K562 (cell line): ENCODE measurements at regions not wholly inside any gene's neighbourhood (a gene's known extent, or its start where the extent isn't known, plus 50 kb on each side); places are given as distances from the start of the nearest gene placed in this dataset.

ENCODE experiments used
- ATAC-seq: fragments of 200-7000 bp; cut with Tn5 transposase; 3 replicates; pipeline ENCODE4 v1.9.1; 2020; ENCODE audit warnings: moderate library complexity
- BruUV-seq: library from RNA; stranded (reverse); fragments of 400-500 nt; replicated peaks from 2 replicates; lab custom pipeline; 2021; lab: Mats Ljungman, UMichigan
- CTCF ChIA-PET: fragments of 300-600 bp; formaldehyde crosslinking; extraction: SDS; loops from one replicate; lab custom pipeline; 2021; ENCODE audit warnings: low intra/inter-chr PET ratio; lab: Yijun Ruan, JAX
- POLR2A ChIA-PET: fragments of 300-600, 350-650 bp; sonication (Branson Sonifier 250); formaldehyde crosslinking; extraction: SDS; loops from one replicate; lab custom pipeline; 2021; ENCODE audit warnings: antibody characterized with exemption, inconsistent platforms; lab: Yijun Ruan, JAX
- DNase-seq, 4 experiments: peaks; one replicate each; pipeline versions ENCODE4 v3.0.0 to v3.0.0-alpha.2; 2011 to 2018; ENCODE audit warnings: low spot score in 3 of 4, mixed read lengths in 3 of 4; ENCODE audit errors: extremely low read depth in 1 of 4
- FAIRE-seq: peaks from 2 replicates; lab custom pipeline; 2011; peaks lifted over from hg19 to GRCh38; lab: Jason Lieb, UNC
- H2AFZ ChIP-seq: 2 replicates; pipeline ENCODE4 v1.6.0; 2011; ENCODE audit warnings: low read depth, low read length, control low read depth, inconsistent platforms
- H3K27ac ChIP-seq: fragments of 200-600 bp; 3 replicates; pipeline ENCODE4 v1.8.0; 2011; ENCODE audit warnings: low read depth, mild to moderate bottlenecking, control low read depth, inconsistent platforms, low read length, moderate library complexity, mixed read lengths; ENCODE audit errors: extremely low read depth
- H3K27me3 ChIP-seq, 2 experiments: fragments of 300-600 bp in 1 of 2; 2 replicates in 1 of 2; 3 replicates in 1 of 2; pipeline versions ENCODE4 v1.6.0 to v1.8.0; 2011; ENCODE audit warnings: inconsistent platforms in 2 of 2, low read length in 2 of 2, mild to moderate bottlenecking in 1 of 2, mixed read lengths in 1 of 2, moderate library complexity in 1 of 2; ENCODE audit not compliant: control insufficient read depth in 2 of 2, insufficient read depth in 2 of 2
- H3K36me3 ChIP-seq: fragments of 300-600 bp; 3 replicates; pipeline ENCODE4 v1.8.0; 2011; ENCODE audit warnings: mild to moderate bottlenecking, low read length, inconsistent platforms; ENCODE audit not compliant: control insufficient read depth, insufficient read depth
- H3K4me1 ChIP-seq, 2 experiments: fragments of 200-600 bp in 1 of 2; replicated peaks in 1 of 2; 2 replicates in 1 of 2; 3 replicates in 1 of 2; pipeline versions ENCODE4 v1.5.1 to v1.8.0; 2011; ENCODE audit warnings: inconsistent platforms in 2 of 2, low read length in 2 of 2, mild to moderate bottlenecking in 1 of 2, mixed read lengths in 1 of 2, moderate library complexity in 1 of 2; ENCODE audit not compliant: control insufficient read depth in 2 of 2, insufficient read depth in 2 of 2
- H3K4me2 ChIP-seq: 2 replicates; pipeline ENCODE4 v1.6.1; 2011; ENCODE audit warnings: low read length, control low read depth, inconsistent platforms, mixed read lengths; ENCODE audit not compliant: insufficient read depth
- H3K4me3 ChIP-seq: fragments of 200-600 bp; sonication (generic), shearing (Covaris generic); 2 replicates; pipeline ENCODE4 v1.5.1; 2016; ENCODE audit warnings: control low read depth, inconsistent platforms
- H3K79me2 ChIP-seq: fragments of 200-600 bp; 3 replicates; pipeline ENCODE4 v1.8.0; 2011; ENCODE audit warnings: low read length, inconsistent platforms; ENCODE audit not compliant: control insufficient read depth, insufficient read depth
- H3K9ac ChIP-seq, 2 experiments: 2 replicates each; pipeline versions ENCODE4 v1.6.0 to v1.6.1; 2011; ENCODE audit warnings: low read depth in 2 of 2, low read length in 2 of 2, control low read depth in 1 of 2, inconsistent platforms in 1 of 2, mild to moderate bottlenecking in 1 of 2, mixed read lengths in 1 of 2; ENCODE audit not compliant: insufficient read depth in 1 of 2
- H3K9me1 ChIP-seq: one replicate; pipeline ENCODE4 v1.6.0; 2011; ENCODE audit warnings: inconsistent platforms, mild to moderate bottlenecking, low read length, moderate library complexity; ENCODE audit not compliant: control insufficient read depth, insufficient read depth
- H3K9me3 ChIP-seq: replicated peaks from 2 replicates; pipeline ENCODE4 v1.5.1; 2011; ENCODE audit warnings: low read depth, low read length, inconsistent platforms; ENCODE audit not compliant: control insufficient read depth, insufficient read depth
- H4K20me1 ChIP-seq: replicated peaks from 2 replicates; pipeline ENCODE4 v1.6.1; 2011; ENCODE audit warnings: low read length, inconsistent platforms, mixed read lengths; ENCODE audit not compliant: control insufficient read depth, insufficient read depth
- DDX20 ChIP-seq: fragments of 450-650 bp; IDR thresholded peaks from 2 replicates; pipeline ENCODE4 v1.6.1; 2016; ENCODE audit warnings: missing genetic modification characterization, low read depth, mild to moderate bottlenecking, missing compliant biosample characterization, moderate library complexity
- HDAC1 ChIP-seq, 2 experiments: fragments of 450-650 bp; IDR thresholded peaks; 2 replicates each; pipeline ENCODE4 v1.6.1; 2016 to 2017; ENCODE audit warnings: inconsistent platforms in 1 of 2, mild to moderate bottlenecking in 1 of 2, moderate library complexity in 1 of 2
- RBM39 ChIP-seq: fragments of 200-400 bp; formaldehyde crosslinking; optimal IDR thresholded peaks from 2 replicates; pipeline ENCODE3; 2018; ENCODE audit warnings: low read depth, low read length
- SMARCA5 ChIP-seq: fragments of 450-650 bp; IDR thresholded peaks from 2 replicates; pipeline ENCODE4 v1.6.1; 2016
- ZEB2 ChIP-seq: fragments of 450-650 bp; IDR thresholded peaks from 2 replicates; pipeline ENCODE4 v1.6.1; 2016
- ZNF134 ChIP-seq: fragments of 250-450 bp; sonication (Bioruptor Pico); conservative IDR thresholded peaks from 2 replicates; pipeline ENCODE4 v1.4.0; 2020
- ZNF57 ChIP-seq: fragments of 450-650 bp; formaldehyde crosslinking; IDR thresholded peaks from 2 replicates; pipeline ENCODE4 v1.4.0; 2020; ENCODE audit warnings: mild to moderate bottlenecking, moderate library complexity
- WGBS: fragments of 100-300 bp; shearing (Covaris generic); methylation state at CpG from one replicate; pipeline ENCODE4 v1.1.6; 2016; ENCODE audit warnings: low coverage, mixed read lengths; ENCODE audit not compliant: insufficient coverage; ENCODE audit errors: missing lambda C conversion rate; 5-methylcytosine and 5-hydroxymethylcytosine counted together
- in situ Hi-C: fragments of 300-500 bp; cut with MboI; formaldehyde crosslinking; loops from 4 replicates; pipeline ENCODE4 v1.15.0; 2018; ENCODE audit warnings: inconsistent platforms, mixed read lengths
- intact Hi-C: fragments of 100-400 bp; cut with micrococcal nuclease; formaldehyde crosslinking; loops from 2 replicates; pipeline ENCODE4 v1.14.2; 2022
- TF ChIP-seq, protein P1 (sequence below): fragments of 250-450 bp; sonication (Bioruptor Pico); IDR thresholded peaks from 2 replicates; pipeline ENCODE4 v1.8.0; 2021; ENCODE audit warnings: borderline replicate concordance, mild to moderate bottlenecking, moderate library complexity; ENCODE audit not compliant: poor library complexity, severe bottlenecking
- TF ChIP-seq, protein P2 (sequence below): fragments of 450-650 bp; IDR thresholded peaks from 2 replicates; pipeline ENCODE4 v1.6.1; 2016
- TF ChIP-seq, protein P3 (sequence below): IDR thresholded peaks from 2 replicates; pipeline ENCODE4 v1.6.1; 2011; ENCODE audit not compliant: insufficient read length; ENCODE audit errors: extremely low read depth

DNA sequence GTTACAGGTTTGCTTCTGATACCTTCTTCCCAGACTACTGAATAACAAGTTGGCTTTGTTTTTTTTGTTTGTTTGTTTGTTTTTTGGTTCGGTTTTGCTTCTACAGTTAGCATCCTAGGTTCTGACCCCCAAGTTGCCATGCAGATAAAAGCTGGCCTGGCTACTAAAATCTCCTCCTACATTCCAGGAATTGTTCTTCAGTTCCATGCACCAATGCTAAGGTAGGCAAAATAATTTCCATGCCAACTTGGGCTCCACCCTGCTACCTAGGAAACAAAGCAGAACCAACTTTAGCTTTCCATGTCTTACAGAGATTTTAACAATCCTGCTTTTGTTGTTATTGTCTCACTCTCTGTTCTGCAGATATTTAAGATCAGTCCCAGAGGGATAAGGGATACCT lies 495.5 kb upstream of the SOX9 start (continued):
- no peak for TF ChIP-seq ZNF134 (CRISPR knock-in tag)

DNA sequence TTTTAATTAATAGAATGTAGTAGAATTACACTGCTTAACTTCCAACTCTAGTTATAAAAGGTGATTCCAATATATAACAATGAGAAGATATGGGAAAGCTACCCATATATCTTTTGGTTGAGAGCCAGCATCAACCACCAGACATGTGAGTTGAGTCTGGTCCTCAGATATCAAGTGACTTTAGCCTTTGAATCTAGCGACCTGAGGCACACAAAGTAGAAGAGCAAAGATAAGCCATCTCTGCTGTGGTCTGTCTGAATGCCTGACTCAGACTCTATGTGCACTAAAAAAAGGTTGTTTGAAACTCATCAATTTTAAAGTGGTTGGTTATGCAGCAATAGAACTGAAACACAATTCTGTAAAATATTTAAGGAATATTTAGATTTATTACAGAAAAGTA lies 492.5 kb upstream of the SOX9 start:
- CTCF ChIA-PET = no interaction called here
- in situ Hi-C loops = no loop called here
- ATAC-seq (no peak), FAIRE-seq (no peak), DNase-seq (no peak)
- H3K27ac ChIP-seq = no peak overlapping the region
- no peaks in the 10 kb centered on the region for H3K9me1 ChIP-seq
- POLR2A ChIA-PET = no interaction called here
- no peak overlapping the region for H3K4me2 ChIP-seq
- TF ChIP-seq, protein P1, sequence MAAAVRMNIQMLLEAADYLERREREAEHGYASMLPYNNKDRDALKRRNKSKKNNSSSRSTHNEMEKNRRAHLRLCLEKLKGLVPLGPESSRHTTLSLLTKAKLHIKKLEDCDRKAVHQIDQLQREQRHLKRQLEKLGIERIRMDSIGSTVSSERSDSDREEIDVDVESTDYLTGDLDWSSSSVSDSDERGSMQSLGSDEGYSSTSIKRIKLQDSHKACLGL (CRISPR knock-in tag) = no peak
- TF ChIP-seq ZNF57 (no peak), HDAC1 (IDR thresholded peaks at IDR 0.05) (no peak), SMARCA5 (no peak), RBM39 (no peak), ZEB2 (no peak), DDX20 (no peak)
- TF ChIP-seq, protein P2, sequence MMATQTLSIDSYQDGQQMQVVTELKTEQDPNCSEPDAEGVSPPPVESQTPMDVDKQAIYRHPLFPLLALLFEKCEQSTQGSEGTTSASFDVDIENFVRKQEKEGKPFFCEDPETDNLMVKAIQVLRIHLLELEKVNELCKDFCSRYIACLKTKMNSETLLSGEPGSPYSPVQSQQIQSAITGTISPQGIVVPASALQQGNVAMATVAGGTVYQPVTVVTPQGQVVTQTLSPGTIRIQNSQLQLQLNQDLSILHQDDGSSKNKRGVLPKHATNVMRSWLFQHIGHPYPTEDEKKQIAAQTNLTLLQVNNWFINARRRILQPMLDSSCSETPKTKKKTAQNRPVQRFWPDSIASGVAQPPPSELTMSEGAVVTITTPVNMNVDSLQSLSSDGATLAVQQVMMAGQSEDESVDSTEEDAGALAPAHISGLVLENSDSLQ = no peak
- TF ChIP-seq, protein P3, sequence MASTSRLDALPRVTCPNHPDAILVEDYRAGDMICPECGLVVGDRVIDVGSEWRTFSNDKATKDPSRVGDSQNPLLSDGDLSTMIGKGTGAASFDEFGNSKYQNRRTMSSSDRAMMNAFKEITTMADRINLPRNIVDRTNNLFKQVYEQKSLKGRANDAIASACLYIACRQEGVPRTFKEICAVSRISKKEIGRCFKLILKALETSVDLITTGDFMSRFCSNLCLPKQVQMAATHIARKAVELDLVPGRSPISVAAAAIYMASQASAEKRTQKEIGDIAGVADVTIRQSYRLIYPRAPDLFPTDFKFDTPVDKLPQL = no peak
- intact Hi-C loops = no loop called here
- no peak overlapping the region for H3K4me3 ChIP-seq
- H3K4me1 ChIP-seq = no peaks in the 10 kb centered on the region
- H3K27me3 ChIP-seq = no peaks in the 10 kb centered on the region
- H4K20me1 ChIP-seq = no peaks in the 10 kb centered on the region
- WGBS = 0% methylated on average over 1 of the region's 1 CpG
- no peaks in the 10 kb centered on the region for H3K36me3 ChIP-seq
- no peaks in the 10 kb centered on the region for H3K79me2 ChIP-seq
- BruUV-seq = no TSS peak
- H3K9ac ChIP-seq = no peak overlapping the region
- H2AFZ ChIP-seq = no peak overlapping the region
- H3K9me3 ChIP-seq = no peaks in the 10 kb centered on the region
